ENCODE measurements at regions not wholly inside any gene's neighbourhood (a gene's known extent, or its start where the extent isn't known, plus 50 kb on each side); places are given as distances from the start of the nearest gene placed in this dataset.
A peak's percentile ranks its signal among the peaks of the same experiment; 100 is the strongest.

DNA sequence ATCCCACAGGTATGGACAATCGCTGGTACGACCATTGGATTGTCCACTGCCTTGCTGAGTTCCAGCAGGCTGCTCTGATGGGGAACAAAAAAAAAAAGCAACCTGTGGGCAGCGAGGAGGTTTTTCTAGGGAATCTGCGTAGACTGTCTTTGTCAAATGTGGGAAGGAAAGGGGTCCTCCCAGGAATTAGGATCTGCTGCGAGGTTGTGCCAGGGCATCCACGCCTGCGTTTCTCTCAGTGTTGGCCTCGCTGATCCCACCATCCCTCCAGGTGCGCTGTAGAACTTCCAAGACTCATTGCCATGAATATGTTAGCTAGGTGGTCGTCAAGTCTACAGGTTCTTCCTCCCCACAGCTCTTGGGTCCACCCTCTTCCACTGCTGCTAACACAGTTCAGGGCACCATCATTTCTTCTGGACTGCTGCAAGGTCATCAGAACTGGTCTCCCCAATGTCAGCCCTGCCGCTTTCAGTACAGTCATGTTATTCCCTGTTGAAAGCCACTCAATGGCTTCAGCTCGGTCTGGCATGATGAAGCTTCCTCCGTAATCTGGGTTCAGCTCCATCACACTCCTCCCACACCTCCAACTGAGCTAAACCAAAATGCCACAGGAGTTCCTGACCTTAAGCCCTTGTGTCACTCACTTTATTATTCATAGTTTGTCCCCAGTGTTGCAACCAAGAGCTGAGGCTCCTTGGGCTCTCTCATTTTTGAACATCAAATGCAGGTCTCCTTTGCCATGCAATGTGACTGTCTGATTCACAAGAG lies 79.5 kb upstream of the DMRT1 start:
- Histone ChIP-seq H3K9me3 (ENCODE audit: low read length) (no peaks in the 10 kb centered on the region), H3K9me2 (ENCODE audit: insufficient read depth, low read length) (no peaks in the 10 kb centered on the region), H3K4me2 (ENCODE audit: low read length) (no peak overlapping the region), H3K4me3 (ENCODE audit: low read depth, low read length, poor library complexity, severe bottlenecking) (no peak overlapping the region), H4K20me1 (ENCODE audit: insufficient read depth, low read length) (no peaks in the 10 kb centered on the region), H3K4me1 (ENCODE audit: insufficient read depth, low read length, poor library complexity, severe bottlenecking) (peaks cover 8% of the 10 kb centered on the region), H2AFZ (ENCODE audit: low read length) (no peak overlapping the region), H3K79me2 (ENCODE audit: insufficient read depth, low read depth, low read length) (no peaks in the 10 kb centered on the region), H3K36me3 (ENCODE audit: insufficient read depth, low read length) (no peaks in the 10 kb centered on the region), H3K27ac (ENCODE audit: low read depth, low read length, poor library complexity, severe bottlenecking) (no peak overlapping the region)
- POLR2A ChIA-PET, result interaction anchor here (0.6 to 2.0 kb wide), 7 partner anchors 10 to 306 kb away, joined by 3 to 8 read pairs (median 3); no protein-coding TSS in a partner anchor
- no TSS peak for BruUV-seq (replicated peaks)
- CTCF ChIA-PET (ENCODE audit: unreplicated experiment), result interaction anchor here (0.6 kb wide), 1 partner anchor 240 kb away, joined by 3 read pairs; no protein-coding TSS in a partner anchor
- intact Hi-C loops (cut with micrococcal nuclease; ENCODE audit: unreplicated experiment), result loop anchor here (5.0 kb wide), 1 partner anchor 290 kb away; no protein-coding TSS in a partner anchor
- no peak for TF ChIP-seq CTCF (conservative IDR thresholded peaks at IDR 0.05; ENCODE audit: low read length)
- no peak for TF ChIP-seq EZH2phosphoT487 (IDR thresholded peaks at IDR 0.05; ENCODE audit: borderline replicate concordance, low read depth, low read length)
- no peak for DNase-seq (ENCODE audit: low spot score)

DNA sequence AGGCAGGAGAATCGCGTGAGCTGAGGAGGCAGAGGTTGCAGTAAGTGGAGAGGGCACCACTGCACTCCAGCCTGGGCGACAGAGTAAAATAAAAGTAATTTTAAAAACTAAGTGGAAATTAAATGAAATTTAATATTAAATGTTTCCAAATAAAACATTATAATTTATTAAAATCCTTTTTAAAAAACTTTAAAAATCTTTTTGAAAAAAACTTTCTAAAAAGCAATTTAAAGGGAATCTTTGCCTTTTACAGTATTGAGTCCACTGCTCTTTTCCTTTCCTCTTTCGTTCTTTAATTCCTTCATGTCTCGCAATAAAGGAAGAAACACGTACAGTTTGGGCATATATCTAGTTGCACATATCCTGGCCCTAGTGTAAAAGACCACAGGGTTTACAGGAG lies 77.8 kb upstream of the DMRT1 start:
- H3K79me2 ChIP-seq (ENCODE audit: insufficient read depth, low read depth, low read length), result no peaks in the 10 kb centered on the region
- no peak for TF ChIP-seq EZH2phosphoT487 (IDR thresholded peaks at IDR 0.05; ENCODE audit: borderline replicate concordance, low read depth, low read length)
- no peak for TF ChIP-seq CTCF (conservative IDR thresholded peaks at IDR 0.05; ENCODE audit: low read length)
- H4K20me1 ChIP-seq (ENCODE audit: insufficient read depth, low read length), result no peaks in the 10 kb centered on the region
- no peak overlapping the region for H3K27ac ChIP-seq (ENCODE audit: low read depth, low read length, poor library complexity, severe bottlenecking)
- POLR2A ChIA-PET, result interaction anchor here (0.9 to 2.0 kb wide), 5 partner anchors 14 to 234 kb away, joined by 3 to 7 read pairs (median 3); no protein-coding TSS in a partner anchor
- H3K9me2 ChIP-seq (ENCODE audit: insufficient read depth, low read length), result no peaks in the 10 kb centered on the region
- peak overlapping the region; percentile 57 for H3K4me2 ChIP-seq (ENCODE audit: low read length)
- H3K9me3 ChIP-seq (ENCODE audit: low read length), result no peaks in the 10 kb centered on the region
- H3K4me3 ChIP-seq (ENCODE audit: low read depth, low read length, poor library complexity, severe bottlenecking), result no peak overlapping the region
- no peak for DNase-seq (ENCODE audit: low spot score)
- H3K36me3 ChIP-seq (ENCODE audit: insufficient read depth, low read length), result no peaks in the 10 kb centered on the region
- no TSS peak for BruUV-seq (replicated peaks)
- H3K4me1 ChIP-seq (ENCODE audit: insufficient read depth, low read length, poor library complexity, severe bottlenecking), result peaks cover 8% of the 10 kb centered on the region
- H2AFZ ChIP-seq (ENCODE audit: low read length), result peak overlapping the region; percentile 85; the same call in 1 of the 2 replicates
- intact Hi-C loops (cut with micrococcal nuclease; ENCODE audit: unreplicated experiment), result loop anchor here (1.0 to 5.0 kb wide), 5 partner anchors 149 to 416 kb away; partner anchors contain the start of gene KANK1
- CTCF ChIA-PET (ENCODE audit: unreplicated experiment), result no interaction called here

Data from OCI-LY7 (cell line).